Osteoblast (primary cell): ENCODE measurements at regions not wholly inside any gene's neighbourhood (a gene's known extent, or its start where the extent isn't known, plus 50 kb on each side); places are given as distances from the start of the nearest gene placed in this dataset.
A peak's percentile ranks its signal among the peaks of the same experiment; 100 is the strongest.

Experiments used
- DNase-seq: peaks from one replicate; pipeline ENCODE4 v3.0.0; 2011; ENCODE audit warnings: low spot score, mixed read lengths; ENCODE audit not compliant: insufficient read length; ENCODE audit errors: missing footprints
- H2AFZ ChIP-seq: 2 replicates; pipeline ENCODE4 v1.6.0; 2011; ENCODE audit warnings: mild to moderate bottlenecking, low read length
- H3K27ac ChIP-seq: 2 replicates; pipeline ENCODE4 v1.5.1; 2011; ENCODE audit warnings: mild to moderate bottlenecking, low read depth, low read length, moderate library complexity
- H3K27me3 ChIP-seq: 2 replicates; pipeline ENCODE4 v1.6.0; 2012; ENCODE audit warnings: mild to moderate bottlenecking, control low read depth, inconsistent platforms, low read length, moderate library complexity; ENCODE audit not compliant: insufficient read depth
- H3K36me3 ChIP-seq: 2 replicates; pipeline ENCODE4 v1.5.1; 2011; ENCODE audit warnings: mild to moderate bottlenecking, low read length, control low read depth, moderate library complexity; ENCODE audit not compliant: insufficient read depth
- H3K4me1 ChIP-seq: 2 replicates; pipeline ENCODE4 v1.5.1; 2011; ENCODE audit warnings: mild to moderate bottlenecking, low read length, control low read depth, moderate library complexity; ENCODE audit not compliant: insufficient read depth
- H3K4me2 ChIP-seq: 2 replicates; pipeline ENCODE4 v1.6.0; 2011; ENCODE audit warnings: mild to moderate bottlenecking, low read length; ENCODE audit not compliant: insufficient read depth
- H3K4me3 ChIP-seq: fragments of 200-600 bp; sonication (generic); 3 replicates; pipeline ENCODE4 v1.5.1; 2012; ENCODE audit warnings: mild to moderate bottlenecking, low read length, inconsistent platforms; ENCODE audit not compliant: insufficient read depth
- H3K79me2 ChIP-seq: 2 replicates; pipeline ENCODE4 v1.6.0; 2012; ENCODE audit warnings: mild to moderate bottlenecking, low read length, control low read depth, inconsistent platforms; ENCODE audit not compliant: insufficient read depth
- H3K9me3 ChIP-seq: 2 replicates; pipeline ENCODE4 v1.5.1; 2011; ENCODE audit warnings: low read depth, low read length, control low read depth
- H4K20me1 ChIP-seq: 2 replicates; pipeline ENCODE4 v1.6.0; 2012; ENCODE audit warnings: mild to moderate bottlenecking, low read length, control low read depth; ENCODE audit not compliant: insufficient read depth
- CTCF ChIP-seq: IDR thresholded peaks from 2 replicates; pipeline ENCODE4 v1.5.1; 2011; ENCODE audit warnings: mild to moderate bottlenecking, low read depth, low read length, moderate library complexity; ENCODE audit errors: extremely low read depth

- Histone ChIP-seq H3K27me3 (no peaks in the 10 kb centered on the region), H3K4me3 (no peak overlapping the region), H3K4me1 (peaks cover 34% of the 10 kb centered on the region), H3K9me3 (no peaks in the 10 kb centered on the region), H3K79me2 (no peaks in the 10 kb centered on the region), H4K20me1 (no peaks in the 10 kb centered on the region), H3K4me2 (peak overlapping the region; percentile 50), H2AFZ (no peak overlapping the region), H3K27ac (peak overlapping the region; percentile 87), H3K36me3 (no peaks in the 10 kb centered on the region)
- TF ChIP-seq CTCF, result no peak
- no peak for DNase-seq
Measured at GRCh38 chr9:105141976-105142250, 102.5 kb upstream of the SLC44A1 start.

- H3K36me3 ChIP-seq, result no peaks in the 10 kb centered on the region
- H2AFZ ChIP-seq, result no peak overlapping the region
- H3K4me3 ChIP-seq, result no peak overlapping the region
- DNase-seq, result peak; percentile 79
- H3K4me2 ChIP-seq, result peak overlapping the region; percentile 50
- H3K79me2 ChIP-seq, result no peaks in the 10 kb centered on the region
- H4K20me1 ChIP-seq, result no peaks in the 10 kb centered on the region
- peaks cover 34% of the 10 kb centered on the region for H3K4me1 ChIP-seq
- H3K27me3 ChIP-seq, result no peaks in the 10 kb centered on the region
- peak overlapping the region; percentile 87 for H3K27ac ChIP-seq
- no peak for TF ChIP-seq CTCF
- no peaks in the 10 kb centered on the region for H3K9me3 ChIP-seq
Measured at GRCh38 chr9:105142406-105143135, 101.9 kb upstream of the SLC44A1 start.

GRCh38 chr9:105143136-105143430 is 101.4 kb upstream of the SLC44A1 start:
- TF ChIP-seq CTCF, result no peak
- H3K4me3 ChIP-seq, result no peak overlapping the region
- peaks cover 34% of the 10 kb centered on the region for H3K4me1 ChIP-seq
- peak overlapping the region; percentile 87 for H3K27ac ChIP-seq
- no peaks in the 10 kb centered on the region for H3K27me3 ChIP-seq
- H3K9me3 ChIP-seq, result no peaks in the 10 kb centered on the region
- no peak for DNase-seq
- H2AFZ ChIP-seq, result no peak overlapping the region
- no peaks in the 10 kb centered on the region for H4K20me1 ChIP-seq
- no peaks in the 10 kb centered on the region for H3K79me2 ChIP-seq
- peak overlapping the region; percentile 44 for H3K4me2 ChIP-seq
- H3K36me3 ChIP-seq, result no peaks in the 10 kb centered on the region

GRCh38 chr9:105144076-105144475 is 100.4 kb upstream of the SLC44A1 start:
- no peak overlapping the region for H3K27ac ChIP-seq
- H3K4me2 ChIP-seq, result no peak overlapping the region
- peaks cover 27% of the 10 kb centered on the region for H3K4me1 ChIP-seq
- no peak for TF ChIP-seq CTCF
- no peaks in the 10 kb centered on the region for H4K20me1 ChIP-seq
- DNase-seq, result no peak
- no peaks in the 10 kb centered on the region for H3K27me3 ChIP-seq
- no peak overlapping the region for H2AFZ ChIP-seq
- no peak overlapping the region for H3K4me3 ChIP-seq
- no peaks in the 10 kb centered on the region for H3K36me3 ChIP-seq
- no peaks in the 10 kb centered on the region for H3K79me2 ChIP-seq
- H3K9me3 ChIP-seq, result no peaks in the 10 kb centered on the region
